HepG2 (cell line): ENCODE measurements at regions not wholly inside any gene's neighbourhood (a gene's known extent, or its start where the extent isn't known, plus 50 kb on each side); places are given as distances from the start of the nearest gene placed in this dataset.

Experiments
- CEBPB ChIP-seq: IDR thresholded peaks from 2 replicates; pipeline ENCODE4 v1.6.1; 2011; ENCODE audit warnings: low read depth, low read length, improper control_type of control experiment, borderline replicate concordance
- CTCF ChIP-seq: sonication (generic); formaldehyde crosslinking; IDR thresholded peaks from 2 replicates; pipeline ENCODE4 v1.5.0; 2020; ENCODE audit warnings: mild to moderate bottlenecking, missing genetic modification reagents, moderate library complexity
- FOXP1 ChIP-seq, 2 experiments: fragments of 450-650 bp in 1 of 2; IDR thresholded peaks; 2 replicates each; pipeline ENCODE4 v1.6.1; 2017 to 2018; ENCODE audit warnings: antibody characterized with exemption in 1 of 2
- HNRNPH1 ChIP-seq: fragments of 200-400 bp; formaldehyde crosslinking; optimal IDR thresholded peaks from 2 replicates; pipeline ENCODE3; 2017; ENCODE audit warnings: mild to moderate bottlenecking, low read depth, low read length
- NFE2L1 ChIP-seq: sonication (generic); formaldehyde crosslinking; IDR thresholded peaks from 2 replicates; pipeline ENCODE4 v1.4.0; 2020; ENCODE audit warnings: missing genetic modification reagents, mild to moderate bottlenecking, borderline replicate concordance
- SALL2 ChIP-seq: sonication (generic); formaldehyde crosslinking; IDR thresholded peaks from 2 replicates; pipeline ENCODE4 v1.8.1; 2023; ENCODE audit warnings: mild to moderate bottlenecking, missing genetic modification reagents, inconsistent platforms
- SMARCC2 ChIP-seq: fragments of 450-650 bp; IDR thresholded peaks from 2 replicates; pipeline ENCODE4 v1.6.1; 2017; ENCODE audit warnings: antibody characterized with exemption, mild to moderate bottlenecking
- YY1 ChIP-seq: IDR thresholded peaks from 2 replicates; pipeline ENCODE4 v1.6.1; 2011; ENCODE audit warnings: low read length, low read depth, moderate library complexity, mild to moderate bottlenecking; ENCODE audit not compliant: insufficient read depth, insufficient replicate concordance
- ZBTB7B ChIP-seq: sonication (generic); formaldehyde crosslinking; IDR thresholded peaks from 2 replicates; pipeline ENCODE4 v1.4.0; 2020; ENCODE audit warnings: missing genetic modification reagents
- ZNF18 ChIP-seq: sonication (generic); formaldehyde crosslinking; IDR thresholded peaks from 2 replicates; pipeline ENCODE4 v1.8.0; 2022; ENCODE audit warnings: mild to moderate bottlenecking, missing genetic modification reagents; ENCODE audit not compliant: insufficient replicate concordance
- ZNF781 ChIP-seq: sonication (generic); formaldehyde crosslinking; IDR thresholded peaks from 2 replicates; pipeline ENCODE4 v1.5.1; 2020; ENCODE audit warnings: borderline replicate concordance, mild to moderate bottlenecking, missing genetic modification reagents; ENCODE audit errors: not compliant biosample characterization

- TF ChIP-seq HNRNPH1 (no peak), SMARCC2 (no peak), ZNF18 (no peak), CEBPB (no peak), NFE2L1 (no peak), FOXP1 (IDR thresholded peaks at IDR 0.05) (no peak), FOXP1 (CRISPR knock-in tag; IDR thresholded peaks at IDR 0.05) (no peak), ZBTB7B (CRISPR knock-in tag) (no peak), YY1 (no peak), CTCF (CRISPR knock-in tag) (no peak), ZNF781 (CRISPR knock-in tag) (no peak), SALL2 (CRISPR knock-in tag) (no peak)
Measured at GRCh38 chr1:88579598-88579997, 104.5 kb upstream of the PKN2 start.
